ENCODE measurements at regions not wholly inside any gene's neighbourhood (a gene's known extent, or its start where the extent isn't known, plus 50 kb on each side); places are given as distances from the start of the nearest gene placed in this dataset.

GRCh38 chr6:166738386-166739116 lies 111.5 kb upstream of the RPS6KA2 start:
- Histone ChIP-seq H3K4ac (ENCODE audit: low read depth, low read length) (no peak overlapping the region), H3K9ac (ENCODE audit: low read length) (no peak overlapping the region), H3K18ac (ENCODE audit: low read length) (no peak overlapping the region), H3K23ac (ENCODE audit: low read length) (no peak overlapping the region), H3K27me3 (ENCODE audit: insufficient read depth, low read length, poor library complexity) (no peaks in the 10 kb centered on the region), H2BK5ac (ENCODE audit: low read length) (no peak overlapping the region), H3K79me1 (ENCODE audit: low read length) (no peaks in the 10 kb centered on the region), H2AK5ac (ENCODE audit: low read length) (no peak overlapping the region), H4K5ac (ENCODE audit: low read length) (no peak overlapping the region), H3K4me2 (ENCODE audit: low read length) (no peak overlapping the region), H2BK15ac (replicated peaks; ENCODE audit: low read depth) (no peak overlapping the region), H3K4me3 (ENCODE audit: low read length) (no peak overlapping the region), H3K79me2 (ENCODE audit: control insufficient read depth, insufficient read depth, low read length) (no peaks in the 10 kb centered on the region), H2BK120ac (ENCODE audit: low read depth, low read length) (no peak overlapping the region), H4K8ac (ENCODE audit: low read depth, low read length) (no peak overlapping the region), H3K4me1 (ENCODE audit: control insufficient read depth, low read depth, low read length) (peaks cover 2% of the 10 kb centered on the region), H3K27ac (ENCODE audit: low read depth, low read length) (no peak overlapping the region), H3K36me3 (ENCODE audit: control insufficient read depth, insufficient read depth, low read length) (no peaks in the 10 kb centered on the region), H3K56ac (ENCODE audit: low read length) (no peak overlapping the region)
- no peak for DNase-seq
- no CpG with 5 or more reads among the region's 7 CpGs for WGBS (ENCODE audit: extremely low coverage, insufficient coverage, low lambda C conversion rate)

DNA sequence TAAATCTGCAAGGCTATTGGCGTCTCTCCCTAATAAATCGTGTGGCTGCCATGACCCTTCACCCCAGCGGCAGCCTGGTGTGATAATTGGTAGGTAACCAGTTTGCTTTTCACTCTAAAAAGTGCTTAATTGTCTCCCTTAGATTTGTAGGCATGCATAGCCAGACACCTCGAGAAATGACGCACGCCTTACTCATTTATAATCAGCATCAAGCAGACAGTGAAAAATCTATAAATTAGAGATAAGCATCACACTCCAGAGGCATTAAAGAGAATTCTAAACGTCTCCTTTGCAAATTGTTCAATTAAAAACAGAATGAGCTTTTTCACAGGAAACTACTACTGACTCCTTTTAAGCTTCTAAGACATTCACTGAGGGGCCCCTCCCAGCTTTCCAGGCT lies 110.2 kb upstream of the RPS6KA2 start:
- H3K23ac ChIP-seq (ENCODE audit: low read length), result no peak overlapping the region
- no peaks in the 10 kb centered on the region for H3K79me2 ChIP-seq (ENCODE audit: control insufficient read depth, insufficient read depth, low read length)
- no peak overlapping the region for H2AK5ac ChIP-seq (ENCODE audit: low read length)
- no peak overlapping the region for H3K4me3 ChIP-seq (ENCODE audit: low read length)
- no peak overlapping the region for H3K27ac ChIP-seq (ENCODE audit: low read depth, low read length)
- H3K18ac ChIP-seq (ENCODE audit: low read length), result no peak overlapping the region
- WGBS (ENCODE audit: extremely low coverage, insufficient coverage, low lambda C conversion rate), result no CpG with 5 or more reads among the region's 7 CpGs
- no peak overlapping the region for H3K56ac ChIP-seq (ENCODE audit: low read length)
- H4K8ac ChIP-seq (ENCODE audit: low read depth, low read length), result no peak overlapping the region
- H3K4ac ChIP-seq (ENCODE audit: low read depth, low read length), result no peak overlapping the region
- H3K4me1 ChIP-seq (ENCODE audit: control insufficient read depth, low read depth, low read length), result peaks cover 2% of the 10 kb centered on the region
- no peak overlapping the region for H3K4me2 ChIP-seq (ENCODE audit: low read length)
- H2BK15ac ChIP-seq (replicated peaks; ENCODE audit: low read depth), result no peak overlapping the region
- H3K27me3 ChIP-seq (ENCODE audit: insufficient read depth, low read length, poor library complexity), result no peaks in the 10 kb centered on the region
- no peak for DNase-seq
- H2BK5ac ChIP-seq (ENCODE audit: low read length), result no peak overlapping the region
- no peaks in the 10 kb centered on the region for H3K79me1 ChIP-seq (ENCODE audit: low read length)
- no peak overlapping the region for H2BK120ac ChIP-seq (ENCODE audit: low read depth, low read length)
- H4K5ac ChIP-seq (ENCODE audit: low read length), result no peak overlapping the region
- no peak overlapping the region for H3K9ac ChIP-seq (ENCODE audit: low read length)
- no peaks in the 10 kb centered on the region for H3K36me3 ChIP-seq (ENCODE audit: control insufficient read depth, insufficient read depth, low read length)

- H3K4me1 ChIP-seq (ENCODE audit: control insufficient read depth, low read depth, low read length), result peaks cover 2% of the 10 kb centered on the region
- H3K9ac ChIP-seq (ENCODE audit: low read length), result no peak overlapping the region
- H2BK5ac ChIP-seq (ENCODE audit: low read length), result no peak overlapping the region
- H4K5ac ChIP-seq (ENCODE audit: low read length), result no peak overlapping the region
- H4K8ac ChIP-seq (ENCODE audit: low read depth, low read length), result no peak overlapping the region
- no CpG with 5 or more reads among the region's 6 CpGs for WGBS (ENCODE audit: extremely low coverage, insufficient coverage, low lambda C conversion rate)
- H3K23ac ChIP-seq (ENCODE audit: low read length), result no peak overlapping the region
- H3K27ac ChIP-seq (ENCODE audit: low read depth, low read length), result no peak overlapping the region
- no peak overlapping the region for H2BK120ac ChIP-seq (ENCODE audit: low read depth, low read length)
- H2AK5ac ChIP-seq (ENCODE audit: low read length), result no peak overlapping the region
- H3K27me3 ChIP-seq (ENCODE audit: insufficient read depth, low read length, poor library complexity), result no peaks in the 10 kb centered on the region
- no peaks in the 10 kb centered on the region for H3K79me2 ChIP-seq (ENCODE audit: control insufficient read depth, insufficient read depth, low read length)
- no peak overlapping the region for H3K4ac ChIP-seq (ENCODE audit: low read depth, low read length)
- H2BK15ac ChIP-seq (replicated peaks; ENCODE audit: low read depth), result no peak overlapping the region
- DNase-seq, result peak; percentile 72
- no peak overlapping the region for H3K56ac ChIP-seq (ENCODE audit: low read length)
- H3K79me1 ChIP-seq (ENCODE audit: low read length), result no peaks in the 10 kb centered on the region
- H3K18ac ChIP-seq (ENCODE audit: low read length), result no peak overlapping the region
- no peak overlapping the region for H3K4me2 ChIP-seq (ENCODE audit: low read length)
- no peak overlapping the region for H3K4me3 ChIP-seq (ENCODE audit: low read length)
- no peaks in the 10 kb centered on the region for H3K36me3 ChIP-seq (ENCODE audit: control insufficient read depth, insufficient read depth, low read length)
Measured at GRCh38 chr6:166736634-166737033, 109.6 kb upstream of the RPS6KA2 start.

- H2BK120ac ChIP-seq (ENCODE audit: low read depth, low read length), result no peak overlapping the region
- no peak overlapping the region for H2BK15ac ChIP-seq (replicated peaks; ENCODE audit: low read depth)
- no peak overlapping the region for H3K4ac ChIP-seq (ENCODE audit: low read depth, low read length)
- H3K79me1 ChIP-seq (ENCODE audit: low read length), result no peaks in the 10 kb centered on the region
- H3K4me3 ChIP-seq (ENCODE audit: low read length), result no peak overlapping the region
- H3K36me3 ChIP-seq (ENCODE audit: control insufficient read depth, insufficient read depth, low read length), result no peaks in the 10 kb centered on the region
- no CpG with 5 or more reads among the region's 4 CpGs for WGBS (ENCODE audit: extremely low coverage, insufficient coverage, low lambda C conversion rate)
- H2AK5ac ChIP-seq (ENCODE audit: low read length), result no peak overlapping the region
- H3K27me3 ChIP-seq (ENCODE audit: insufficient read depth, low read length, poor library complexity), result no peaks in the 10 kb centered on the region
- H3K18ac ChIP-seq (ENCODE audit: low read length), result no peak overlapping the region
- DNase-seq, result peak; percentile 59
- peaks cover 2% of the 10 kb centered on the region for H3K4me1 ChIP-seq (ENCODE audit: control insufficient read depth, low read depth, low read length)
- no peak overlapping the region for H4K5ac ChIP-seq (ENCODE audit: low read length)
- H3K23ac ChIP-seq (ENCODE audit: low read length), result no peak overlapping the region
- H3K9ac ChIP-seq (ENCODE audit: low read length), result no peak overlapping the region
- no peak overlapping the region for H2BK5ac ChIP-seq (ENCODE audit: low read length)
- H3K27ac ChIP-seq (ENCODE audit: low read depth, low read length), result no peak overlapping the region
- no peak overlapping the region for H3K56ac ChIP-seq (ENCODE audit: low read length)
- no peaks in the 10 kb centered on the region for H3K79me2 ChIP-seq (ENCODE audit: control insufficient read depth, insufficient read depth, low read length)
- no peak overlapping the region for H3K4me2 ChIP-seq (ENCODE audit: low read length)
- H4K8ac ChIP-seq (ENCODE audit: low read depth, low read length), result no peak overlapping the region
Measured at GRCh38 chr6:166733900-166734299, 106.8 kb upstream of the RPS6KA2 start.

GRCh38 chr6:166729658-166730057 lies 102.6 kb upstream of the RPS6KA2 start:
- Histone ChIP-seq H3K23ac (ENCODE audit: low read length) (no peak overlapping the region), H3K9ac (ENCODE audit: low read length) (no peak overlapping the region)

More at GRCh38 chr6:166729658-166730057, 102.6 kb upstream of the RPS6KA2 start:
- no peak for DNase-seq
- Histone ChIP-seq H3K4me2 (ENCODE audit: low read length) (no peak overlapping the region), H3K27ac (ENCODE audit: low read depth, low read length) (no peak overlapping the region), H4K5ac (ENCODE audit: low read length) (no peak overlapping the region), H3K4me1 (ENCODE audit: control insufficient read depth, low read depth, low read length) (no peaks in the 10 kb centered on the region), H2BK15ac (replicated peaks; ENCODE audit: low read depth) (no peak overlapping the region), H2BK5ac (ENCODE audit: low read length) (no peak overlapping the region), H2AK5ac (ENCODE audit: low read length) (no peak overlapping the region), H3K79me2 (ENCODE audit: control insufficient read depth, insufficient read depth, low read length) (no peaks in the 10 kb centered on the region), H3K36me3 (ENCODE audit: control insufficient read depth, insufficient read depth, low read length) (no peaks in the 10 kb centered on the region), H3K4ac (ENCODE audit: low read depth, low read length) (no peak overlapping the region), H2BK120ac (ENCODE audit: low read depth, low read length) (no peak overlapping the region), H3K27me3 (ENCODE audit: insufficient read depth, low read length, poor library complexity) (no peaks in the 10 kb centered on the region), H3K18ac (ENCODE audit: low read length) (no peak overlapping the region), H4K8ac (ENCODE audit: low read depth, low read length) (no peak overlapping the region), H3K4me3 (ENCODE audit: low read length) (no peak overlapping the region), H3K56ac (ENCODE audit: low read length) (no peak overlapping the region), H3K79me1 (ENCODE audit: low read length) (no peaks in the 10 kb centered on the region)
- WGBS (ENCODE audit: extremely low coverage, insufficient coverage, low lambda C conversion rate), result no CpG with 5 or more reads among the region's 5 CpGs
